ENCODE measurements at regions not wholly inside any gene's neighbourhood (a gene's known extent, or its start where the extent isn't known, plus 50 kb on each side); places are given as distances from the start of the nearest gene placed in this dataset.

- H3K4me1 ChIP-seq = no peaks in the 10 kb centered on the region
- H3K9ac ChIP-seq = no peak overlapping the region
- H3K4me2 ChIP-seq = no peak overlapping the region
- H3K4me1 Mint-ChIP-seq = peaks cover 4% of the 10 kb centered on the region
- no peaks in the 10 kb centered on the region for H3K27me3 Mint-ChIP-seq (ENCODE audit: insufficient read depth, low read depth)
- TF ChIP-seq EZH2 (IDR thresholded peaks at IDR 0.05) = no peak
- TF ChIP-seq EZH2phosphoT487 (IDR thresholded peaks at IDR 0.05) = no peak
- TF ChIP-seq CTCF (IDR thresholded peaks at IDR 0.05) = no peak
- H3K36me3 ChIP-seq = no peaks in the 10 kb centered on the region
- no peaks in the 10 kb centered on the region for H3K9me3 ChIP-seq (ENCODE audit: low read depth)
- H3K9me3 Mint-ChIP-seq = no peaks in the 10 kb centered on the region
- no peak overlapping the region for H3K27ac Mint-ChIP-seq
- H3K4me3 Mint-ChIP-seq = no peak overlapping the region
- H3K79me2 ChIP-seq (ENCODE audit: low read depth) = no peaks in the 10 kb centered on the region
- H3F3A ChIP-seq (ENCODE audit: low read depth) = no peaks in the 10 kb centered on the region
- H3K27me3 ChIP-seq = no peaks in the 10 kb centered on the region
- H3K36me3 Mint-ChIP-seq = no peaks in the 10 kb centered on the region
- no peak overlapping the region for H3K27ac ChIP-seq
- no peak for DNase-seq (ENCODE audit: low spot score)
- H2AFZ ChIP-seq (replicated peaks) = no peak overlapping the region
- H4K20me1 ChIP-seq (ENCODE audit: low read depth) = no peaks in the 10 kb centered on the region
- no peak overlapping the region for H3K4me3 ChIP-seq
Measured at GRCh38 chr18:11316546-11316945, 167.2 kb upstream of the PIEZO2 start.

- Histone ChIP-seq H3K27me3 (no peaks in the 10 kb centered on the region), H3K27ac (no peak overlapping the region), H3K4me1 (no peaks in the 10 kb centered on the region), H3K4me3 (no peak overlapping the region), H3K36me3 (no peaks in the 10 kb centered on the region), H2AFZ (replicated peaks) (no peak overlapping the region), H4K20me1 (ENCODE audit: low read depth) (no peaks in the 10 kb centered on the region), H3K4me2 (no peak overlapping the region), H3K79me2 (ENCODE audit: low read depth) (no peaks in the 10 kb centered on the region), H3K9ac (no peak overlapping the region), H3F3A (ENCODE audit: low read depth) (no peaks in the 10 kb centered on the region), H3K9me3 (ENCODE audit: low read depth) (no peaks in the 10 kb centered on the region)
- H3K4me1 Mint-ChIP-seq = peaks cover 7% of the 10 kb centered on the region
- peaks cover 3% of the 10 kb centered on the region for H3K27me3 Mint-ChIP-seq (ENCODE audit: insufficient read depth, low read depth)
- TF ChIP-seq EZH2 (IDR thresholded peaks at IDR 0.05) = no peak
- TF ChIP-seq CTCF (IDR thresholded peaks at IDR 0.05) = peak; percentile 79
- no peak for TF ChIP-seq EZH2phosphoT487 (IDR thresholded peaks at IDR 0.05)
- no peak overlapping the region for H3K27ac Mint-ChIP-seq
- peak; percentile 67 for DNase-seq (ENCODE audit: low spot score)
- no peak overlapping the region for H3K4me3 Mint-ChIP-seq
- H3K9me3 Mint-ChIP-seq = peaks cover 8% of the 10 kb centered on the region
- H3K36me3 Mint-ChIP-seq = no peaks in the 10 kb centered on the region
Measured at GRCh38 chr18:11310476-11311086, 161.2 kb upstream of the PIEZO2 start.

- peaks cover 19% of the 10 kb centered on the region for H3K4me1 Mint-ChIP-seq
- H3F3A ChIP-seq (ENCODE audit: low read depth) = peaks cover 4% of the 10 kb centered on the region
- H3K36me3 ChIP-seq = no peaks in the 10 kb centered on the region
- no peaks in the 10 kb centered on the region for H4K20me1 ChIP-seq (ENCODE audit: low read depth)
- no peak overlapping the region for H3K4me3 Mint-ChIP-seq
- H3K4me1 ChIP-seq = peaks cover 12% of the 10 kb centered on the region
- no peaks in the 10 kb centered on the region for H3K9me3 ChIP-seq (ENCODE audit: low read depth)
- H3K9me3 Mint-ChIP-seq = peaks cover 13% of the 10 kb centered on the region
- H3K4me2 ChIP-seq = no peak overlapping the region
- no peak overlapping the region for H3K9ac ChIP-seq
- no peak overlapping the region for H3K27ac ChIP-seq
- no peak overlapping the region for H2AFZ ChIP-seq (replicated peaks)
- H3K27me3 ChIP-seq = no peaks in the 10 kb centered on the region
- H3K27me3 Mint-ChIP-seq (ENCODE audit: insufficient read depth, low read depth) = peaks cover 3% of the 10 kb centered on the region
- H3K4me3 ChIP-seq = no peak overlapping the region
- no peaks in the 10 kb centered on the region for H3K36me3 Mint-ChIP-seq
- no peak overlapping the region for H3K27ac Mint-ChIP-seq
- no peaks in the 10 kb centered on the region for H3K79me2 ChIP-seq (ENCODE audit: low read depth)
- TF ChIP-seq EZH2 (IDR thresholded peaks at IDR 0.05) (no peak), CTCF (IDR thresholded peaks at IDR 0.05) (no peak), EZH2phosphoT487 (IDR thresholded peaks at IDR 0.05) (no peak)
- DNase-seq (ENCODE audit: low spot score) = no peak
Measured at GRCh38 chr18:11309172-11309571, 159.8 kb upstream of the PIEZO2 start.
